Motor neuron (in vitro differentiated cells): ENCODE measurements at regions not wholly inside any gene's neighbourhood (a gene's known extent, or its start where the extent isn't known, plus 50 kb on each side); places are given as distances from the start of the nearest gene placed in this dataset.

Experiments used
- ATAC-seq, 8 experiments: fragments of 200-7000 bp; cut with Tn5 transposase; replicated peaks in 6 of 8; 2 replicates each; pipeline ENCODE4 v1.8.0; 2021; ENCODE audit warnings: mild to moderate bottlenecking in 8 of 8, moderate library complexity in 8 of 8
- H3K27ac ChIP-seq, 2 donors: fragments of 250-450 bp; sonication (Bioruptor Pico); 2 replicates each; pipeline ENCODE4 v1.9.0; 2021; ENCODE audit warnings: antibody characterized with exemption in 2 of 2, mild to moderate bottlenecking in 2 of 2, moderate library complexity in 1 of 2
- H3K4me1 ChIP-seq, 2 donors: fragments of 250-450 bp; sonication (Bioruptor Pico); replicated peaks in 1 of 2; 2 replicates each; pipeline ENCODE4 v1.6.1; 2021; ENCODE audit warnings: antibody characterized with exemption in 2 of 2, mild to moderate bottlenecking in 2 of 2, moderate library complexity in 1 of 2
- H3K4me3 ChIP-seq, 5 donors: fragments of 250-450 bp; sonication (Bioruptor Pico); 2 replicates each; pipeline ENCODE4 v1.9.0; 2021; ENCODE audit warnings: antibody characterized with exemption in 5 of 5, mild to moderate bottlenecking in 5 of 5, moderate library complexity in 4 of 5
- WGBS, 10 experiments: fragments of 450-650 bp; shearing (Covaris generic); methylation state at CpG; one replicate each; pipeline ENCODE4 v1.0.0; 2022; 5-methylcytosine and 5-hydroxymethylcytosine counted together
- in situ Hi-C, 9 experiments: fragments of 400-800 bp; cut with MboI; loops; one replicate each; pipeline ENCODE4 v1.15.0; 2021; ENCODE audit warnings: low sequenced_read_pairs in 9 of 9, low pct_unique_long_range_greater_than_20kb in 2 of 9; ENCODE audit not compliant: unreplicated experiment in 9 of 9

DNA sequence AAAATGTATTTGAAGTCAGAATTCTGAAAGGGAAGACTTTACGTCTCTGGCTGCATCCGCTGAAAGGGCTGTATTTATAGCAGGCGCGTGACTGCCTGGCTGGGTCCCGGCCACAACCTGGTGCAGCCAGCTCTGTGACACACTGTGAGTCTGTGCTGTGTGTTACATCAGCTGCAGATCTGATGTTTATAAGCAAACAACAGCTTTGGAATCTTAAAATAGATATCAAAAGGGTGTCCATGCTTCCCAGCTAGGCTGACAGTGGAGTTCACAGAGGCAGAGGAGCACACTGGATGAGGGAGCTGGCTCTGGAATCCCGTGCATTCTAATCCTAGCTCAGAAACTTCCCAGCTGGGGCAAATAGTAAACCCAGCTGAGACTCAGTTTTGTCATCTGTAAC, 433.4 kb upstream of the BRINP1 start:
- H3K4me1 ChIP-seq: peaks cover 12 to 19% of the 10 kb centered on the region in 2 donors
- in situ Hi-C loops: no loop called here
- ATAC-seq: peak in 7 of 8 experiments; percentile 43 to 100 (median 100)
- H3K4me3 ChIP-seq: no peak overlapping the region
- WGBS, 10 experiments: 0 to 56% (median 36%) methylated on average over 1 to 4 of the region's 6 CpGs; no CpG with 5 or more reads in 3 of the 10 experiments
- H3K27ac ChIP-seq: peak overlapping the region; percentile 79 to 85

DNA sequence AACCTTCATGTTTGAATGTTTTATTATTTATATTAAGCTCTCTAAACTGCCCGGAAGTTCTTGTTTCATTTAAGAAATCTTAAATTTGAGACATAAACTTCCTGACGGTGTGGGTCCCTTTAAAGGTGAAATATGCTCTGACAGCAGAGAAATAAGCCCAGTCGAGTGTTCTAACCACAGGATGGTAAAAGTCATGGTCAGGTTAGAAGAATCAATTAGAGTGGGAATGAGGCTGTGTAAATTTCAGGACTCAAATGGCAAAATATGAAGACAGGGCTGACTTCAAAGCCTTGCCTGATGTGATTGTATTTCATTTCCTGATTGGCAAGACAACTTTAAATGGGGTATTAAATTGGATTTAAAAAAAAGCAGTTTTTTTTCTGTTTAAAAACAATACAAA, 432.9 kb upstream of the BRINP1 start:
- WGBS, 10 experiments: 5 to 77% (median 54%) methylated on average over 2 to 3 of the region's 3 CpGs
- H3K4me3 ChIP-seq: no peak overlapping the region

GRCh38 chr9:119801311-119801710, 432.1 kb upstream of the BRINP1 start:
- Histone ChIP-seq H3K27ac (no peak overlapping the region), H3K4me3 (no peak overlapping the region), H3K4me1 (peaks cover 12 to 19% of the 10 kb centered on the region in 2 donors)
- ATAC-seq: no peak
- in situ Hi-C loops: no loop called here
- 20 to 100% (median 90%) methylated on average over 1 to 4 of the region's 4 CpGs; no CpG with 5 or more reads in 2 of the 10 experiments for WGBS, 10 experiments

More for the DNA sequence above, 432.9 kb upstream of the BRINP1 start:
- peak overlapping the region in 1 of 2 donors; percentile 85 for H3K27ac ChIP-seq
- in situ Hi-C loops: no loop called here
- peak in 5 of 8 experiments; percentile 41 to 56 (median 51) for ATAC-seq
- H3K4me1 ChIP-seq: peaks cover 12 to 19% of the 10 kb centered on the region in 2 donors

DNA sequence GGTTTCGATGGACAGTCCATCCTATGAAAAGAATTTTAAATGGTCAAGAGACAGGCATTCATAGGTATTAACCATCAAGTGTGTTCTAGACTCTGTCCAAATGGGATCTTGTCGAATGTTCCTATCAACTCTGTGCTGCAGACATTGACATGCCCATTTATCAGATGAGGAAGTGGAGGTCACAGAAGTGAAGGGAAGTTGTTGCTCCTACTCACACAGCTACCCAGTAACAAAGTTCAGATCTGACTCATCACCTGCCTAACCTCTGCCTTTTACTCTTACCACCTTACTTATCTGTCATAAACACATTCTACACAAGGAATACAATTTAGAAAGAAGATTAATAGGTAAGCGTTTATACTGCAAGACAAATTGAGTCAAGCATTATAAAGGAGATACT, 426.2 kb upstream of the BRINP1 start:
- Histone ChIP-seq H3K4me3 (no peak overlapping the region), H3K27ac (no peak overlapping the region), H3K4me1 (peaks cover 0 to 2% of the 10 kb centered on the region in 2 donors)
- in situ Hi-C loops: no loop called here
- ATAC-seq: no peak
- 27 to 100% (median 89%) methylated on average over 1 to 3 of the region's 3 CpGs for WGBS, 10 experiments

DNA sequence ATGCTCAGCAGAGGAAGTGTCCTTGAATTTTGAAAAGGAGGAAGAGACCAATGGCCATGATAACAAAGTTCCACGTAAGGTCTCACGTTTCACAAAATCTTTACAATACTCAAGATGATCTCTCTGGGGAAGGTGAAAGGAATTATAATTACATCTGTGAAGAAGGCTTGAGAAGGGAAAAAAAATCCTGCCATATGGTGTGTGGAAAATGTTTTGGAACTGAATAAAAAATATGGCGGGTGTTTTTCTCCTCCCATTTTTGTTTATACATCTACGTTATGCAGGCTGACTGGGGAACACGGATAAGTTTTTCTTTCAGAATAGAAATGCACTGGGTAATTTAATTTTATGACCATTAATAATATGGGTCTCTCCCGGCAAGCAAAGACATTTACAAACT, 425.6 kb upstream of the BRINP1 start:
- in situ Hi-C loops: no loop called here
- no peak for ATAC-seq
- WGBS, 10 experiments: 52 to 100% (median 87%) methylated on average over 1 to 6 of the region's 6 CpGs
- H3K27ac ChIP-seq: no peak overlapping the region
- no peak overlapping the region for H3K4me3 ChIP-seq
- peaks cover 0 to 2% of the 10 kb centered on the region in 2 donors for H3K4me1 ChIP-seq

- peak in 1 of 8 experiments; percentile 70 for ATAC-seq
- no peak overlapping the region for H3K27ac ChIP-seq
Measured at GRCh38 chr9:119793218-119793617, 424.0 kb upstream of the BRINP1 start.

DNA sequence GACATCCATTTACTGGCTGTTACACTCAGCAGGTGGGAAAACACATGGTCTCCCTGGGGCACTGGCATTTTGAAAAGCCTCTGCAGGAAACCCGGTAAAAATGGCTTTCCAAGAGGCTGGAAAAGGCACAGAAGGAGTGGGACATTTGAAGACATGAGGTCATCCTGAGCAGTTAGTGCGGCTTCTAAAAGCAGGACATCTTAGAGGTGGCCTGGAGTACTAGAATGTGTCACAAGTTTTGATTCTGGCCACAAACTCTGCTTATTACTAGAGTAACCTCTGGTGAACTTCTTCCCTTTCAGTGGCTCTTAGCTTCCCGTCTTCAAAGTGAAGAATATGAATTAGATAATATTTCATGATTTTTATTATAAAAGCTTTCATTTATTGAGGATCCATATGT, 423.0 kb upstream of the BRINP1 start:
- Histone ChIP-seq H3K4me3 (no peak overlapping the region), H3K27ac (no peak overlapping the region), H3K4me1 (peaks cover 0 to 2% of the 10 kb centered on the region in 2 donors)
- WGBS, 10 experiments: 5 to 100% (median 75%) methylated on average over 1 to 3 of the region's 3 CpGs; no CpG with 5 or more reads in 2 of the 10 experiments
- ATAC-seq: no peak
- in situ Hi-C loops: no loop called here

More at GRCh38 chr9:119793218-119793617, 424.0 kb upstream of the BRINP1 start:
- Histone ChIP-seq H3K4me3 (no peak overlapping the region), H3K4me1 (peaks cover 0 to 2% of the 10 kb centered on the region in 2 donors)
- in situ Hi-C loops: no loop called here
- WGBS, 10 experiments: 0 to 100% (median 82%) methylated on average over 1 to 3 of the region's 3 CpGs; no CpG with 5 or more reads in 2 of the 10 experiments

GRCh38 chr9:119789987-119790386, 420.8 kb upstream of the BRINP1 start:
- no peak for ATAC-seq
- 0 to 69% (median 25%) methylated on average over 1 of the region's 1 CpG; no CpG with 5 or more reads in 3 of the 10 experiments for WGBS, 10 experiments
- Histone ChIP-seq H3K27ac (no peak overlapping the region), H3K4me1 (peaks cover 0 to 2% of the 10 kb centered on the region in 2 donors), H3K4me3 (no peak overlapping the region)
- in situ Hi-C loops: no loop called here

DNA sequence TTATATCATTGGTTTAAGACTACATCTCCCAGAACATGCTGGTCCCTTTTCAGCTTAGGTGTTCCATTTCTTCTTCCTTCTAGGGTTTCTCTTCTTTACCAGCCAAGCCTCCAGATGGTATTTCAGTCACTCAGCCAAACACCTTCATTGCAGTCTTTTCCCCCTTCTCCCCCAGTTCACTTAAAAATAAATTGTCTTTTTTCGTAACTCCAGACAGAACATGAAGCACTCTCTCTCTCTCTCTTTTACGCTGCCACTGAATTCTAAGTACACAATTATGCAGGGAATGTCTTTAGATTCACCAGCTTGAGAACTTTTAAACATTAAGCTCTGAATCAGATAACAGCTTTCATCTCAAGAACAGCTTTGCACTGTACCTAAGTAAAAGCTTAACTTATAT, 419.7 kb upstream of the BRINP1 start:
- Histone ChIP-seq H3K4me1 (no peaks in the 10 kb centered on the region), H3K4me3 (no peak overlapping the region), H3K27ac (no peak overlapping the region)
- in situ Hi-C loops: no loop called here
- 9 to 100% (median 77%) methylated on average over 1 to 2 of the region's 2 CpGs; no CpG with 5 or more reads in 2 of the 10 experiments for WGBS, 10 experiments
- ATAC-seq: no peak

- in situ Hi-C loops: no loop called here
Measured at GRCh38 chr9:119781886-119782285, 412.7 kb upstream of the BRINP1 start.

GRCh38 chr9:119775410-119775809, 406.2 kb upstream of the BRINP1 start:
- peaks cover 0 to 13% of the 10 kb centered on the region in 2 donors for H3K4me1 ChIP-seq
- H3K27ac ChIP-seq: no peak overlapping the region
- 11 to 77% (median 52%) methylated on average over 2 to 3 of the region's 3 CpGs; no CpG with 5 or more reads in 1 of the 10 experiments for WGBS, 10 experiments
- in situ Hi-C loops: no loop called here
- no peak overlapping the region for H3K4me3 ChIP-seq
- peak in 5 of 8 experiments; percentile 33 to 62 (median 52) for ATAC-seq

More at GRCh38 chr9:119781886-119782285, 412.7 kb upstream of the BRINP1 start:
- ATAC-seq: no peak
- H3K4me1 ChIP-seq: no peaks in the 10 kb centered on the region
- no peak overlapping the region for H3K4me3 ChIP-seq
- no peak overlapping the region for H3K27ac ChIP-seq

DNA sequence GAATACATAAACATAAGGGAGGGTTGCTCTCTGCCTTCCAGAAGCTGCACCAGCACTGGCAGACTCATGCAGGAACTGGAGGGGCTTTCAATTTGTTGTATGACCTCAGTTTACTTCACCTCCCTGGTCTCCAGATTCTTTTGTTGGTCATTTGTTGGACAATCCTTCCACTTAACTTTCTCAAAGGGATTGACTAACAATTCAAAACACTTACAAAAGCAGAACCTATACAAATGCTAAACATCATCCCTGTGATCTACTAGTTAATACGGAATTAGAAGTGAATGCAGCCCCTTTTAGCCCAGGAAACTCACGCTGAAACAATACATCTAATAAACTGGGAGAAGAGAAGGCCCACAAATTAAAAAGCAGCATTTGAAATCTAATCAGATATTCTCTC, 404.6 kb upstream of the BRINP1 start:
- no peak overlapping the region for H3K27ac ChIP-seq
- peak in 4 of 8 experiments; percentile 31 to 47 (median 39) for ATAC-seq
- in situ Hi-C loops: loop anchor here in 1 of 9 experiments (25.0 kb wide), 1 partner anchor 112 kb away; no protein-coding TSS in a partner anchor

GRCh38 chr9:119771341-119771740, 402.1 kb upstream of the BRINP1 start:
- ATAC-seq: no peak
- in situ Hi-C loops: loop anchor here in 1 of 9 experiments (25.0 kb wide), 1 partner anchor 109 kb away; no protein-coding TSS in a partner anchor
- 11 to 100% (median 89%) methylated on average over 1 of the region's 1 CpG; no CpG with 5 or more reads in 3 of the 10 experiments for WGBS, 10 experiments
- H3K4me1 ChIP-seq: peaks cover 0 to 13% of the 10 kb centered on the region in 2 donors
- H3K27ac ChIP-seq: no peak overlapping the region
- no peak overlapping the region for H3K4me3 ChIP-seq

More for the DNA sequence above, 404.6 kb upstream of the BRINP1 start:
- Histone ChIP-seq H3K4me3 (no peak overlapping the region), H3K4me1 (peaks cover 0 to 13% of the 10 kb centered on the region in 2 donors)
- 0 to 88% (median 12%) methylated on average over 1 to 2 of the region's 2 CpGs; no CpG with 5 or more reads in 1 of the 10 experiments for WGBS, 10 experiments

GRCh38 chr9:119768266-119768665, 399.0 kb upstream of the BRINP1 start:
- H3K27ac ChIP-seq: no peak overlapping the region
- 4 to 100% (median 81%) methylated on average over 1 to 3 of the region's 3 CpGs; no CpG with 5 or more reads in 2 of the 10 experiments for WGBS, 10 experiments
- peak in 1 of 8 experiments; percentile 29 for ATAC-seq
- H3K4me1 ChIP-seq: no peaks in the 10 kb centered on the region
- in situ Hi-C loops: loop anchor here in 1 of 9 experiments (25.0 kb wide), 1 partner anchor 106 kb away; no protein-coding TSS in a partner anchor
- no peak overlapping the region for H3K4me3 ChIP-seq
